Cerebellar nuclear complex (tissue), 1 donor: ENCODE measurements at regions not wholly inside any gene's neighbourhood (a gene's known extent, or its start where the extent isn't known, plus 50 kb on each side); places are given as distances from the start of the nearest gene placed in this dataset.
"Not testable (repeated sequence)": the region's sequence is repeated elsewhere in the genome, so short reads cannot be mapped to it uniquely, and the experiment has no call there.

ENCODE experiments used
- DNase-seq, 2 experiments: peaks; one replicate each; lab custom pipeline; 2025; lab: John Stamatoyannopoulos, UW

DNA sequence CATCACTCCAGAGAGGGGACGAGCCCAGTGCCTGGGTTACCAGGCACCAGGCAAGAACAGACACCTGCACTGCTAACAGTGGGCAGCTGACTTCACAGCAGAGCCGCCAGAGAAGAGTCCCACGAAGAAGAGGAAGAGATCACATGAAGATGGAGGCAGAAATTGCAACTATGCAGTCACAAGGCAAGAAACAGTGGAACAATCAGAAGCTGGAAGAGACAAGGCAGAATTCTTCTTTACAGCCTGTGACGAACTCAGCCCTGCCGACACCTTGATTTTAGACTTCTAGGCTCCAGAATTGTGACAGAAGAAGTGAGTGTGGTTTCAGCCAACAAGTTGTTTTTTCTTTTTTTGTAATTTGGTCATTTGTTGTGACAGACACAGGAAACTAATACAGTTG, 59.2 kb downstream of the IL12A start:
- no peak for DNase-seq

DNA sequence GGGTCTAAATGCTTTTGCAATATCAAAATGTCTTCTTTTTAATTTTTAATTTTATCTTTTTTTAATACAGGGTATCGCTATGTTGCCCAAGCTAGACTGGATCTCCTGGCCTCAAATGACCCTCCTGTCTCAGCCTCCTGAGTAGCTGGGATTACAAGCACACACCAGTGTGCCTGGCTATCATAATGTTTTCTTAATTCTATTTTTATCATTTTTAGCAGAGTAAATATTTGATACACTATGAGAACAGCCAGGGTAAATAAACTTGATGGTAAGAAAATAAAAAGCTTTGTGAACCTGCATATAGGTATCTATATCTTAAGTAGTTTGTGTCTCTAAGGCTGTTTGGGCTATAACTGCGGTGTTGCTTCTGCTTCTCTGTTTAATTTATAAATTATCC, 60.4 kb downstream of the IL12A start:
- DNase-seq = no peak

DNA sequence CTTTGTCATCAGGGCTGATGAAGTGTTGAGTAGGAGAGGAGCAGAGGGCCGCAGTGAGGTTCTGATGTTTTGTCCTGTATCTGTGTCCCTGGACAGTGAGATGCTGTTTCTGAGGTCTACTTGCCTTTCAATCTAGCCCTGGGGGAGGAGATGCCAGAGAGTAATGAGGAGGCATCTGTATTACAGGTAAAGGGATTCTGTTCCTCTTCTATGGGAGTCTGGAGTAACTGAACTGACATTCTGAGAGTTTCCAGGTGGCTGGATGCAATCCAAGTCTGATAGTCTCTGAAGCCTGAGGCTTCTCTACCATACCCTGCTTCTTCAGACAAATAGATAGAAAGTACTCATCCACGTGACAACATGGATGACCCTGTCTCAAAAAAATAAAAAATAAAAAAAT, 60.9 kb downstream of the IL12A start:
- no peak for DNase-seq

DNA sequence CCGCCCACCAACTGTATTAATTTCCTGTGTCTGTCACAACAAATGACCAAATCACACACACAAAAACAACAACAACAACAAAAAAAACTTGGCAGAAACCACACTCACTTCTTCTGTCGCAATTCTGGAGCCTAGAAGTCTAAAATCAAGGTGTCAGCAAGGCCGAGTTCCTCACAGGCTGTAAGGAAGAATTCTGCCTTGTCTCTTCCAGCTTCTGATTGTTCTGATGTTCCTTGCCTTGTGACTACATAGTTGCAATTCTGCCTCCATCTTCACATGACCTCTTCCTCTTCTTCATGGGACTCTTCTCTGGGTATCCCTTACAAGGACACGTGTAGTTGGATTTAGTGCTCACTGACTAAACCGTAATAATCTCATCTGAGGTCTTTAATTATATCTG, 61.4 kb downstream of the IL12A start:
- DNase-seq = no peak

DNA sequence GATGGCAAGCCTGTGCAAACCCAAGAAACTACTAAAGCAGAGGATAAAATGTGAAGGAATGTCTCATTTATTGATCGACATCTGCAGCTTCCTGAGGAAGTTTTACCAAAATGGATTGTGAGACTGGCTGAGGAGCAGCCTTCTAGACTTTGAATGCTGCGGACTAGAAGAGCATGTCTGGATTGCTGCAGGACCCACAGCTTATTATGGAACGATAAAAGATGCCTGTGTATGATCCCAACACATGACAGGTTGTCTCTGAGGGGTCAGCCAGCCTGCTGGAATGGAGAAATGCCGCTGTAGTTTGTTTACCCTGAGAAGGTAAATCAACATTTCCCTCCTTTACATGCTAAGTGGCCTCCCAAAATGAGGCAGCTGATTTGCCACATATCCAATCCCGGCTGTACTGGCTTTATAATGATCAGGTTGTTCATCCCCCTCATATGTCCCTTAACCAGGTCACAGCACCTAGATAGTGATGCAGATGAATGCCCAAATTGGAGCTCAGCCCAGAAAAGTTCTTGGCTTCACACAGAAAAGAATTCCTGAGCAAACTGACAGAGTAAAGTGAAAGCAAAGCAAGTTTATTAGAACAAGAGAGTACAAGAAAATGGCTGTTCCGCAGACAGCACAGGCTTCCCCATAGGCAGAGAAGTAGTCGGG, 63.9 kb downstream of the IL12A start:
- DNase-seq = no peak

DNA sequence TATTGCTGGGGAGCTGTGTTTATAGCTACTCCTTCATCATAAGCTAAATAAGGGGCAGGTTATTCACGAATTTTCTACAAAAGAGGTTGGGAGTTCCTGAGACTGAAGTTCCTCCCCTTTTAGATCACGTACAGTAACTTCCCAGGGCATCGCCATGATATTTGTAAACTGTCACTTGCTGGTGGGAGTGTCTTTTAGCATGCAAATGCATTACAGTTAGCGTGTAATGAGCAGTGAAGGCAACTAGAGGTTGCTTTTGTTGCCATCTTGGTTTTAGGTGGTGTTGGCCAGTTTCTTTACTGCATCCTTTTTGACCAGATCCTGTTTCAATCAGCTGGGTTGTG, 64.4 kb downstream of the IL12A start:
- no peak for DNase-seq

DNA sequence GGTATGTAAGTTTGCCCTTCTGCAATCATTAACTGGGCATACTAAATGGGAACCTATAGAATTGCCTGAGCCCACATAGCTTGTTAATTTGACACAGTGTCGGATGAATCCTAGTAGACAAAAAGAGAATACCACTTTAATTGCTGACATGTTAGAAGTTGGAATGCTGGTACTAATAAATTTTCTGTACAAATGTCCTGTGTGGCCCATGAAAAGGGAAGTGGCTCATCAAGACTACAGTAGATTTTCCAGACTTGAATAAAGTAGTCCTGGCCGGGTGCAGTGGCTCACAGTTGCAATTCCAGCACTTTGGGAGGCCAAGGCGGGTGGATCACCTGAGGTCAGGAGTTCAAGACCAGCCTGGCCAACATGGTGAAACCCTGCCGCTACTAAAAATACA, 66.2 kb downstream of the IL12A start:
- DNase-seq = not testable (repeated sequence)

DNA sequence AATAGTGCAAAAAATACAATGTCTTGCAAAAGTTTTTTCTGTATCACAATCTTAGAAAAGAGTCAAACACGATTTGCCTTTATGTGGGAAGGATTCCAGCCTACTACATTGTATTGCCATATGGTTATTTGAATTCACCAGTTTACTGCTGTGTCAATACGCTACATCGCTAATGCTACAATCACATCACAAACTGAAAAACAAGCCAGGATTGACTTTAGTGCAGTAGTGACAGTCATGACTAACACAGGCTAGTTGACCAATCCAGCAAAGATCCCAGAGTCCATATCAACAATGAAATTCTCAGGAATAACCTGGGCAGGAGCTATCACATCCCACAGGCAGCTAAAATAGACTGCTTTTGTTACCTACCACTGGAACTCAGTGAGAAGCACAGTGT, 67.0 kb downstream of the IL12A start:
- DNase-seq = no peak

DNA sequence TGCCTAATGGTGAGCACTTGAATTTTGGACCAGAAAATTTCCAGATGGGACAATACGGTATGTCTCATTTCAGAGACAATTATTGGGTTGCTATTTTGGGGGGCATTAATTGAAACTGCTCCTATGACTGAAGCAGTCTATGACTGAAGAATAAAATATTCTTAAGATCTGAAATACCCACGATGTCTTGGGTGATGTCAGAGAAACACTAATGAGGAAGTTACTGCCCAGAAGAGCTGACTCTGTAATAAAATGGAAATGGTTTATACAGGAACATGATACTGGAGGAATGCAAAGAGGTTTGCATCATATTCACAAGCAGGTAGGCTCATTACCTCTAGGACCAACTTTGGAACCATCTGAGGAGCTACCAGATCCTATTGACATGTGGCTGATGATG, 68.7 kb downstream of the IL12A start:
- DNase-seq = no peak

DNA sequence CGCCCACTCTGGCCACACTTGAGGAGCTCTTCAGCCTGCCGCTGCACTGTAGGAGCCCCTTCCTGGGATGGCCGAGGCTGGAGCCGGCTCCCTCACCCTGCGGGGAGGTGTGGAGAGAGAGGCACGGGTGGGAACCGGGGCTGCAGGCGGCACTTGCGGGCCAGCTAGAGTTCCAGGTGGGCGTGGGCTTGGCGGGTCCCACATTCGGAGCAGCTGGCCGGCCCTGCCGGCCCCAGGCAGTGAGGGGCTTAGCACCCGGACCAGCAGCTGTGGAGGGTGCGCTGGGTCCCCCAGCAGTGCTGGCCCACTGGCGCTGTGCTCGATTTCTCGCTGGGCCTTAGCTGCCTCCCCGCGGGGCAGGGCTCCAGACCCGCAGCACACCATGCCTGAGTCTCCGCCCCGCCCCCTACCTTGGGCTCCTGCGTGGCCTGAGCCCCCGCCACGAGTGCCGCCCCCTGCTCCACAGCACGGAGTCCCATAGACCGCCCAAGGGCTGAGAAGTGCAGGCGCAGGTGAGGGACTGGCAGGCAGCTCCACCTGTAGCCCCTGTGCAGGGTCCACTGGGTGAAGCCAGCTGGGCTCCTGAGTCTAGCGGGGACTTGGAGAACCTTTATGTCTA, 71.9 kb downstream of the IL12A start:
- no peak for DNase-seq

DNA sequence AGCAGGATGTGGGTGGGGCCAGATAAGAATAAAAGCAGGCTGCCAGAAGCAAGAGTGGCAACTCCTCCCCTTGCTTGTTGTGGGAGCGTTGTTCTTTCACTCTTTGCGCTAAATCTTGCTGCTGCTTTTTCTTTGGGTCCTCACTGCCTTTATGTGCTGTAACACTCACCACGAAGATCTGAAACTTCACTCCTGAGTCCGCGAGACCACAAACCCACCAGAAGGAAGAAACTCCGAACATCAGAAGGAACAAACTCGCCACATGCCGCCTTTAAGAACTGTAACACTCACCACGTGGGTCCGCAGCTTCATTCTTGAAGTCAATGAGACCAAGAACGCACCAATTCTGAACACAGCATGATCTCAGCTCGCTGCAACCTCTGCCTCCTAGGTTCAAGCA, 72.9 kb downstream of the IL12A start:
- no peak for DNase-seq

DNA sequence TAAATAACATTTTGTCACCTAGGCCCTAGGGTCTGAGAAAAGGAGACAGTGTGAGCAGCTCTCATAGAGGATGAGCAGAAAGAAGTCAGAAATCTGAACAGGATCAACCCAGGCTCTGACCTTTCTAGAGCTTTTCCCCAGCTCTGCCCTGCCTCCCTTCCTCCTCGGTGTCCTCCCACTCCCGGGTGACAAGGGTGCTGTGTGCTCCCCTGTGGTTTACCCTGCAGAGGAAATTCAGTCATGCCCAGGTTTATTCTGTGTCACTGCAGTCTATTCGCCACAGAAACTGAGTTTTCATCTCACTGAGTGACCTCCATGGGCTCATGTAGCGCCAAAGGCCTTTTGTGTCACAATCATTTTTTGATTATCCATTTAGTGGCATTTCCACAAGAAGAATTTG, 76.6 kb downstream of the IL12A start:
- DNase-seq = no peak

DNA sequence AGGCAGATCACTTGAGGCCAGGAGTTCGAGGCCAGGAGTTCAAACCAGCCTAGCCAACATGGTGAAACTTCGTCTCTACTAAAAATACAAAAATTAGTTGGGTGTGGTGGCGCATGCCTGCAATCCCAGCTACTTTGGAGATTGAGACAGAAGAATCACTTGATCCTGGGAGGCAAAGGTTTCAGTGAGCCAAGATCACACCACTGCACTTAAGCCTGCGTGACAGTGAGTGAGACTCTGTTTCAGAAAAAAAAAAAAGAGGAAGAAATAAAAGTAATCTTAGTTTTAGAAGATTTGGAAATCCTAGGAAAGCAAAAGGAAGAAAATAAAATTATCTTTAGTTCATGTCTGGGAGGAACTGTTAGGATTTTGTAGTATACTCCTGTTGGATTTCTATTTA, 77.2 kb downstream of the IL12A start:
- DNase-seq = no peak

DNA sequence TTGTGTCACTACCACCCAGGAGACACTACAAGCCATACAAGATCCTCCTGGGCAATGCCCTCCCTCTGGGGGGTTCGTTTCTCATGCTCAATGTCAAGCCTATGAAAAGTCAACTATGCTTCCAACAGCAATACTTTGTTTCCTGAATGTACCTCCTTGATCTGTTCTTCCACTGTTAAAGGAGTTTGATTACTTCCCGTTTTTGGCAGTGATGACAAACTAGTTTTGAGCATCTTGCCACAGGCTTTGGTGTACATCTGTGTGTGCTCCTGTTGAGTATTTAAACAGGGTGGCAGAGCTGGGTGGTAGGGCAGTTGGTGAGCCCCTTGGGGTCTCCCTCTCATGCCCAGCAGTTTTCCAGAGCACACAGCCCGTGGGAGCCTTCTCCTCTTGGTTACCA, 81.4 kb downstream of the IL12A start:
- DNase-seq = no peak

DNA sequence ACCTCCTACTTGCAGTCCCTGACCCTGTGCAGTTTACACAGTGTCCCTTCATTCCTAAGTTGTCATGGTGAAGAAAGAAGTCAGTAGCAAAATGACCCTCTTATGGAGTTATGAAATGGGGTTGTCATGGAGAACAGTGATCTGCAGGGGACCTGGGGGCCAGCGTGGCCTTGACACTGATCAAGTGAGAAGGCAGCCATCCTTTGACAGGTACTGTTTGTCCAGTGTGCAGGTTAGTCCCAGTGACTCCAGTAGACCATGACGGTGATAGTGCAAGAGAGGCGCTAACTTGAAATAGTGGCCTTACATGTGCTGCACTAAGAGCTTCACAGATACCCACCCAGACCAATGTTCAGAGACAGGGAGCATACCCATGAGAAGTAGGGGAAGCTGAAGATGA, 87.9 kb downstream of the IL12A start:
- no peak for DNase-seq

DNA sequence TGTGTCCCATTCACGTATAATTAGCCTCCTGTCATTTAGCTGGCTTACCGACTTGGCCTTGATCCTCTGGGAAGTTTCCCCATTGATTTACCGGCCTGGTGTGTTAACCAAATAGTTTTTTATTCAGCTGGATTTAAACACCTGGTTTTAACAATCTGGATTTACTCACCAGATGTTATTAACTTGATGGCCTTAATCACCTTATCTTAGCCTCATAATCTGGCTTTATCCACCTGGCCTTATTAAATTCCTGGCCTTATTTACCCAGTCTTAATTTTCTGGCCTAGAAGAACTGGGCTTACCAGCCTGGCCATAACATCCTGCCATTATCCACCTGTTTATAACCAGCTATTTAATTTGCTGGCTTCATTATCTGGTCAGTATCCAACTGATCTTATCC, 89.9 kb downstream of the IL12A start:
- no peak for DNase-seq

DNA sequence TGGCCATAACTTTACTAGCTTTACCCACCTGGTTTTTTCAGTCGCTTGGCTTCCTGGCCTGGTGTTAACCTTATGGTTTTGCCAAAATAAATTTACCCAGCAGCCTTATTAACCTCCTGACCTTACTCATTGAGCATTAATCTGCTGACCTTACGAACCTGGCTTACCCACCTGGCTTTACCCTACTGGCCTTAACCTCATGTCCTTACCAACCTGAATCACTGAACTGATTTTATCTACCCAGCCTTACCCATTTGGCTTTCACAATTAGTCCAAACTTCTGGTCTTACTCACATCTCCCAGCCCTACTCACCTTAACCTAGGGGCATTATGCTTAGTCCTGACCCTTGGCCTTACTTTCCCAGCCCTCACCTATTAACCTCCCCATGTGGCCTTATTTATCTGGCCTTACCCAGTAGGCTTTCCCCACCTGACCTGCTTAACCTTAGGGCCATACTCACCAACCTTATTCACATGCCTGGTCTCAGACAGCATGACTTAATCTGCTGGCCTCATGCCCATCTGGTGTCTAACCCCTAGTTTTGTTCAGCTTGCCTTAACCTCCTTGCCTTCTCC, 93.4 kb downstream of the IL12A start:
- no peak for DNase-seq

DNA sequence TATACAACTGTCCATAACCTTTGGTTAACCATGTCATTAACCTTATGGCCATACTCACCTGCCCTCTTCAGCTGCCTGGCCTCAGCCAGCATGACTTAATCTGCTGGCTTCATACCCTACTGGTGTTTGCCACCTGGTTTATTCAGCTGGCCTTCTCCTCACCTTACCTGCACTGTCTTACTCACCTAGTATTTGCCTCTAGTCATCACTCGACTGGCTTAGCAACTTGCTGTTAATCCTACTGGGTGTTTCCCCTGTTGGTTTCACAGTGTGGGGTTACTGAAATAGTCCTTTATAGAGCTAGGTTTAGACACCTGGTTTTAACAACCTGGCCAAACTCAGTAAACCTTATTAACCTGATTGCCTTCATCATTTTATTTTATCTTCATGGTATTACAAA, 96.4 kb downstream of the IL12A start:
- DNase-seq = no peak

DNA sequence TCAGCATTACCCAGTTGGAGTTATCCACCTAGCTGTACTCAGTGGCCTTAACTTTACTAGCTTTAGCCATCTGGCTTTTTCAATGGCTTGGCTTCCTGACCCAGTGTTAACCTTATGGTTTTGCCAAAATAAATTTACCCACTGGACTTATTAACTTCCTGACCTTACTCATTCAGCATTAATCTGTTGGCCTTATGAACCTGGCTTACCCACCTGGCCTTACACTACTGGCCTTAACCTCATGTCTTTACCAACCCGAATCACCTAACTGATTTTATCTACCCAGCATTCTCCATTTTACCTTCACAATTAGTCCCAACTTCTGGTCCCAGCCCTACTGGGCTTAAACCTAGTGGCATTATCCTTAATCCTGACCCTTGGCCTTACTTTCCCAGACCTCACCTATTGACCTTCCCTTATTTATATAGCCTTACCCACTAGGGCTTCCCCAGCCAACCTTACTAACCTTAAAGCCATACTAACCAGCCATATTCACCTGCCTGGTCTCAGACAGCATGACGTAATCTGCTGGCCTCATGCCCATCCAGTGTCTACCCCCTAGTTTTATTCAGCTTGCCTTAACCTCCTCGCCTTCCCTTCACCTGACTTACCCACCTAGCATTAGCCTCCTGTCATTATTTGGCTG, 100.0 kb downstream of the IL12A start:
- DNase-seq = no peak

DNA sequence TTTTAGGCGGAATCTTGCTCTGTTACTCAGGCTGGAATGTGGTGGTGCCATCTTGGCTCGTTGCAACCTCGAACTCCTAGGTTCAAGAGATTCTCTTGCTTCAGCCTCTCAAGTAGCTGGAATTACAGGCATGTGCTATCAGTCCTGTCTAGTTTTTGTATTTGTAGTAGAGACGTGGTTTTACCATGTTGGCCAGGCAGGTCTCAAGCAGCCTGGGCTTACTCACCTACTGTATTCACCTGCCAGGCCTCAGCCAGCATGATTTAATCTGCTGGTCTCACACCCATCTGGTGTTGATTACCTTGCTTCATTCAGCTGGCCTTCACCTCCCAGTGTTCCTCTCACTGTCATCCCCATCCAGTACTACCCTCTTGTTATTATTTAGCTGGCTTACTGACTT, 102.0 kb downstream of the IL12A start:
- no peak for DNase-seq

DNA sequence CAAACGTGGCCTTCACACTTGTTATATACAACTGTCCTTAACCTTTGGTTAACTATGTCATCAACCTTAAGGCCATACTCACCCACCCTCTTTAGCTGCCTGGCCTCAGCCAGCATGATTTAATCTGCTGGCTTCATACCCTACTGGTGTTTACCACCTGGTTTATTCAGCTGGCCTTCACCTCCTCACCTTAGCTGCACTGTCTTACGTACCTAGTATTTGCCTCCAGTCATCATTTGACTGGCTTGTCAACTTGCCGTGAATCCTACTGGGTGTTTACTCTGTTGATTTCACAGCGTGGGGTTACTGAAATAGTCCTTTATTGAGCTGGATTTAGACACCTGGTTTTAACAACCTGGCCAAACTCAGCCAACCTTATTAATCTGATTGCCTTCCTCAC, 102.8 kb downstream of the IL12A start:
- DNase-seq = no peak

DNA sequence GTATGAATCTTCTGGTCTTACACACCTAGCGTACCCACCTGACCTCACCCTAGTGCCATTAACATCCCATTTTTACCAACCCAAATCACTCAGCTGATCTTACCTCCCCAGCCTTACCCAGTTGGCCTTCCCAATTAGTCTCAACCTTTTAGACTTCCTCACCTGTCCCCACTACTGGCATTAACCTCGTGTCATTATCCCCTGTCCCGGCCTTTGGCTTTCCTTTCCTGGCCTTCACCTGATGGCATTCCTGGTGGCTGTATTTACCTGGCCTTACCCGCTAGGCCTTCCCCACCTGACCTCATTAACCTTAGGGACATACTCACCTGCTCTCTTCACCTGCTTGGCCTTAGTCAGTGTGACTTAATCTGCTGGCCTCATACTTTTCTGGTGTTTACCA, 104.1 kb downstream of the IL12A start:
- DNase-seq = no peak

DNA sequence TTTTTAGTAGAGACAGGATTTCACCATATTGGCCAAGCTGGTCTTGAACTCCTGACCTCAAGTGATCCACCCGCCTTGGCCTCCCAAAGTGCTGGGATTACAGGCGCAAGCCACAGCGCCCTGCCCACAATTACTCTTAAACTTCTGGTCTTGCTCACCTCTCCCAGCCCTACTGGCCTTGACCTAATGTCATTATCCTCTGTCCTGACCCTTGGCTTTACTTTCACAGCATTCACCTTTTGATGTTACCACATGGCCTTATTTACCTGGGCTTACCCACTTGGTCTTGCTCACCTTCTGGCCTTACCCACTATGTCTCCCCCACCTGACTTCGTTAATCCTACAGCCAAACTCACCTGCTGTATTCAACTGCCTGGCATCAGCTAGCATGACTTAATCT, 105.9 kb downstream of the IL12A start:
- no peak for DNase-seq

DNA sequence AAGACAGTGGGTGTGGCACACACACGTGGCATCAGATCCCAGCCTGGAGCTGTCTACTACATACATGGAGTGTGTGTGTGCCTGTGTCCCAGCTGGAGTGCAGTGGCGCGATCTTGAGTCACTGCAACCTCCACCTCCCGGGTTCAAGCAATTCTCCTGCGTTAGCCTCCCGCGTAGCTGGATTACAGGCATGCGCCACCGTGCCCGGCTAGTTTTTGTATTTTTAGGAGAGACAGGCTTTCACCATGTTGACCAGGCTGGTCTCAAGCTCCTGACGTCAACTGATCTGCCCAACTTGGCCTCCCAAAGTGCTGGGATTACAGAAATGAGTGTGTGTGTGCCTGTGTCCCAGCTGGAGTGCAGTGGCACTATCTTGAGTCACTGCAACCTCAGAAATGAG, 108.8 kb downstream of the IL12A start:
- no peak for DNase-seq
